Tongue (tissue), 1 donor: ENCODE measurements at regions not wholly inside any gene's neighbourhood (a gene's known extent, or its start where the extent isn't known, plus 50 kb on each side); places are given as distances from the start of the nearest gene placed in this dataset.

Experiments
- DNase-seq: peaks from one replicate; pipeline ENCODE4 v3.0.0-alpha.2; 2015

- DNase-seq = no peak
These were observed 179.9 kb downstream of the NPHP4 start for GRCh38 chr1:5812295-5812694.

DNA sequence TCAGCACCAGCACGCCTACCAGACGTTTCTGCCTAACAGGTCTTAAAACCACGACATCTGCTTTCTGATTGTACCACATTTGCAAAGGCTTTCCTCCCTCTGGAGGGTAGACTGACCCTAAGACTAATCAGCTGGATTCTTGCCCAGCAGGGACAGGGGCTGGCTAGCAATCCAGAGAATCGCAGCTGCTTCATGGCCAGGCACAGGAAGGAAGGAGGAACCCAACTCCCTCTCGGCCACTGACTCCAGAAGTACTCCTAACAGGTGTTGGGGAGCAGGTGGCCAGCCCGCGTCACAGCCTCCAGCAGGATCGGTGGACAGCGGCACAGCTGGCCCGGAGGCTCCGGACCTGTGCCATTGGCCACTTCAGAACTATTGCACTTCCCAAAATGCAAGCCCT lies 180.8 kb downstream of the NPHP4 start:
- DNase-seq = peak; percentile 91

DNA sequence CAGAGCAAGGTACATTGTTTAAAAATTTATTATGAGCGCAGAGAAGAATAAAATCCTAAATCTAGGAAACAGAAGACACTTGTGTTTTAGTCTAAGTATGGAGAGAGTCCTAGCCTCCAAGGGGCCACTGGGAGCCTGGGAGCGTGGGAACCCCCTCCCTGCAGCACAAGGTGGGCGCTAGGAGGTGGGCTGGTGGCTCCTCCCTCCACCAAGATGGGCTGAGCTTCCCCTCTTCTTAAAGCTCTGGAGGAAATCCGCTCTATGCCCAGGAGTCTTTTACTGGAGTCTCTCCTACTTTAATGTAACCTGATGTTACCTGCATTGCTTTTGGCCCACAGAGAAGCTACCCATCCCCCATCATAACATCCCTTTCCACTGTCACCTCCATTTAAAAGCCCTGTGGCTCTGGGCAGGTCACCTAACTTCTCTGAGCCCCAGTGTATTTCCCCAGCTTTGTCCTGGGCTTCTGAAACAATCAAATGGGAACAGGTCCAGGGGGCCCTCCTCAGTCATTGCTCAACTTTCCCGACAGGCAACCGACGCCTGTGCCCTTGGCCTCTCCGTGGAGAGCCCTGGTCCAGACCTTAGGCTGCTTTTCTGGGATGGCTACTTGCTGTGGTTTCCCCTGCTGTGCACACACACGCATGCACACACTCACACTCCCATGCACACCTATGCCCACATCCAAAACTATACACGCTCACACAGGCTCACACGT lies 181.5 kb downstream of the NPHP4 start:
- no peak for DNase-seq

DNA sequence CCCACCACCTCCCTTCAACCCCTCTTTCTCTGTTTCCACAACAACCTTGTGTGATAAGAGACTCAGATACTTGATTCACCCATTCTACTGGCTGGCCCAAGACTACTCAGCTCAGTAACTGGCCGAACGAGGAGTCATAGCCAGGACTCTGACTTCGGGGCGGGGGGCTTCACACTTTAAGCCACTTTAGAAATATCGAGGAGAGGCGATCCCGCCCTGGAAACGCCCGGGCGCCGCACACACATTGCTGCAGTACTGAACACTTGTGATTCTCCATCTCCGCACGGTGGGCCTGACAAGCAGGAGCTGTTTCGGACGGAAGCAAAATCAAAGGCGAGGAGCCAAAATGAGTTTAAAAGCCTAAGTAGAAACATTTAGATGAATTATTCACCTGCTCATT lies 182.1 kb downstream of the NPHP4 start:
- no peak for DNase-seq

DNA sequence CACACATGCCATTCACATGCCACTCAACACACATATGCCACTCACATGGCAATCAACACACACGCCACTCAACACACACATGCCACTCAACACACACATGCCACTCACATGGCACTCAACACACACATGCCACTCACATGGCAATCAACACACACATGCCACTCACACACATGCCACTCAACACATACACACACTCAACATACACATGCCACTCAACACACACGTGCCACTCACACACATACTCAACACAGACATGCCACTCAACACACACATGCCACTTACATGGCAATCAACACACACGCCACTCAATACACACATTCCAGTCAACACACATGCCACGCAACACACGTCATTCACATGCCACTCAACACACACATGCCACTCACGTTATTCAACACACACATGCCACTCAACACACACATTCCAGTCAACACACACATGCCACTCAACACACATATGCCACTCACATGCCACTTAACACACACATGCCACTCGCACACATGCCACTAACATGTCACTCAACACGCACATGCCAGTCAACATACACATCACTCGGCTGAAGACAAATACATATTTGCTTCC lies 182.9 kb downstream of the NPHP4 start:
- DNase-seq = no peak

GRCh38 chr1:5803851-5804250 lies 188.4 kb downstream of the NPHP4 start:
- no peak for DNase-seq

- DNase-seq = no peak
These were observed 189.6 kb downstream of the NPHP4 start for GRCh38 chr1:5802606-5803005.

DNA sequence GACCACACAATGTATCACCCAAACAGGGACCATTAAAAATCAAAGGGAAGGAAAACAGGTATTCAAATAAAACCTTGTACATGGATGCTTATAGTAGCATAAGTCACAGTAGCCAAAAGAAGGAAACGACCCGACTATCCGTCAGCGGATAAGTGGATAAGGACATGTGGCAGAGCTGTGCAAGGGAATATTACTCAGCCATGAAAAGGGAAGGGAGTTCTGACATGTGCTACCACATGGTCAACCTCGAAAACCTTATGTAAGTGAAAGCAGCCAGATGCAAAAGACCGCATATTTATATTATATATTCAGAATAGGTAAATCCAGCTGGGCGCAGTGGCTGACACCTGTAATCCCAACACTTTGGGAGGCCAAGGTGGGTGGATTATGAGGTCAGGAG lies 193.3 kb downstream of the NPHP4 start:
- DNase-seq = no peak

GRCh38 chr1:5798151-5798730 lies 194.0 kb downstream of the NPHP4 start:
- no peak for DNase-seq

DNA sequence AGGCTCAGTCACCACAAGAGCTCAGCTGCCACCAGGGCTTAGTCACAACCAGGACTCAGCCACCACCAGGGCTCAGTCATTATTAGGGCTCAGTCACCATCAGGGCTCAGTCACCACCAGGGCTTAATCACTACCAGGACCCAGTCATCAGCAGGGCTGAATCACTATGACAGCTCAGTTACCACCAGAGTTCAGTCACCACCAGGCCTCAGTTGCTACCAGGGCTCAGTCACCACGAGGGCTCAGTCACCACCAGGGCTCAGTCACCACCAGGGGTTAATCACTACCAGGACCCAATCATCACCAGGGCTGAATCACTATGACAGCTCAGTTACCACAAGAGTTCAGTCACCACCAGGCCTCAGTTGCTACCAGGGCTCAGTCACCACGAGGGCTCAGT lies 196.2 kb downstream of the NPHP4 start:
- DNase-seq = no peak

DNA sequence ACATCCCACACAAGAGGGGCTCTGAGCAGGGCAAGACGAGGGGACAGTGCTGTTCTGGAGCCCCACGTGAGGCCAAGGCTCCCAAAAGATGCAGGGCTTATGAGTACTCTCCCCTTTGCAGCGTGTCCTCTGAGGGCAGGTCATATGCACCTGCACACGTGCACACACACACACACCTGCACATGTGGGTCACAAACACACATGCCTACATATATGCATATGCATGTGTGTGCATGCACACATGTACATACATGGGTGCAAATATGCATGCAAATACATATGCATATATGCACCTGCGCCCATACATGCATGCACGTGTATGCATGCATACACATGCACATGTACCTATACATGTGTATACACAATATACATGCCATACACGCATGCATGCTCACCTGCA lies 197.9 kb downstream of the NPHP4 start:
- no peak for DNase-seq

DNA sequence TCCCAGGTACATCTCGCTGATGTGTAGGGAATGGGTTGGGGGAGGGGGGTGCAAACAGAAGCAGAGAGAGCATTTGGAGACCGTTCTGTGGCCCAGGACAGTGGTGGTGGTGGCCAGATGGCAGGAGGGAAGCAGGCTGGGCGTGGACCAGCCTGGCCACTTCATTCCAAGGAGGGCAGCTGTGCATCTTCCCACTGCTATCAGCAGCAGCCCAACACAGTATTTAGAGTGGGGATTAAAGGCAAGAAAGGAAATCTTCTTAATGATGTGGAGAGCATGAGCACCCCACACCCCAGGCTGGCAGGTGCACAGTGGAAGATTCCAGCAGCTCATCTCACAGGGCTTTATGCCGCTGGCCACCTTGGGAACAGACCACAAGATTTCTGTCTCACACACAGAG lies 198.7 kb downstream of the NPHP4 start:
- DNase-seq = no peak

- DNase-seq = no peak
These were observed 211.1 kb downstream of the NPHP4 start for GRCh38 chr1:5781079-5781478.

GRCh38 chr1:5780324-5780716 lies 211.9 kb downstream of the NPHP4 start:
- no peak for DNase-seq

- DNase-seq = no peak
These were observed 212.5 kb downstream of the NPHP4 start for GRCh38 chr1:5779608-5780323.

DNA sequence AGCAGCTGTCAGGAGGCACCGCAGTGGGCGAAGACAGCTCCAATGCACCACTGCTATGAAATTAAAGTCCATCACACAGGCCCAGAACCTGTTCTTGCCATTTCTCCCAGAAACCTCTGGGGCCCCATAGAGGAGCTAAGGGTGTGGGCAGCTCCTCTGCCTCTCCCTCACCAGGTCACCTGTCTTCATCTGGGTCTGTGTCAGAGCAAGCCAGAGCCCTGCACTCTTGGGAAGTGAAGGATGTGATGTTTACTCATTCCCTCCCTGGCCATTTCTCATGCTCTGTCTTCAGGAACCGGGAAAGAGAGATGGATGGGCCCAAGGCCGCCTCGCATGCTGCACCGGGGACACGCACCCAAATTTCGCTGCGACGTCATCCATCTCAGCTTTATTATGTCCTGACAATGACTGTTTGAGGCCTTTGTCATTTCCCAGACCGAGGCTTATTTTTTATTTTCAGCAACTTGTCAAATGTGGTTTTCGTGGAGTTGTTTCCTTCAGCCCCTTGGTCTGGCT lies 216.1 kb downstream of the NPHP4 start:
- DNase-seq = no peak

DNA sequence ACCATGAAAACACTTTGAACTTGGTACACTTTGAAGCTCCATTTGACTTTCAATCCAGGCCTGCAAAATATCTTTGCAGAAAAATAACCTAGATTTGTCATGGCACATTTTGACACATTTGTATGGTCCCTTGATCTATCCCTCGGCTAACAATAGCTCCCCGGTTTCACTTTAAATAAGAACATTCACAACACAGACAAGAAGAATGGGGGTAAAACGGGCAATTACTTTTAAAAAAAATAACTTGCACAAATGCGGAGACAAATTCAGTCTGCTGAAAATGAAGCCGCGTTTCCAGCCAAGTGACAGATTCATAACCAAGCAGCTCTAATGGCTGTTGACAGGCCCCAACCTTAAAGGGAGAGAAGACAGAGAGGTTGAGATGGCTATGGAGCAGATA lies 218.2 kb downstream of the NPHP4 start:
- DNase-seq = no peak

GRCh38 chr1:5771788-5772187 lies 220.4 kb downstream of the NPHP4 start:
- DNase-seq = no peak

DNA sequence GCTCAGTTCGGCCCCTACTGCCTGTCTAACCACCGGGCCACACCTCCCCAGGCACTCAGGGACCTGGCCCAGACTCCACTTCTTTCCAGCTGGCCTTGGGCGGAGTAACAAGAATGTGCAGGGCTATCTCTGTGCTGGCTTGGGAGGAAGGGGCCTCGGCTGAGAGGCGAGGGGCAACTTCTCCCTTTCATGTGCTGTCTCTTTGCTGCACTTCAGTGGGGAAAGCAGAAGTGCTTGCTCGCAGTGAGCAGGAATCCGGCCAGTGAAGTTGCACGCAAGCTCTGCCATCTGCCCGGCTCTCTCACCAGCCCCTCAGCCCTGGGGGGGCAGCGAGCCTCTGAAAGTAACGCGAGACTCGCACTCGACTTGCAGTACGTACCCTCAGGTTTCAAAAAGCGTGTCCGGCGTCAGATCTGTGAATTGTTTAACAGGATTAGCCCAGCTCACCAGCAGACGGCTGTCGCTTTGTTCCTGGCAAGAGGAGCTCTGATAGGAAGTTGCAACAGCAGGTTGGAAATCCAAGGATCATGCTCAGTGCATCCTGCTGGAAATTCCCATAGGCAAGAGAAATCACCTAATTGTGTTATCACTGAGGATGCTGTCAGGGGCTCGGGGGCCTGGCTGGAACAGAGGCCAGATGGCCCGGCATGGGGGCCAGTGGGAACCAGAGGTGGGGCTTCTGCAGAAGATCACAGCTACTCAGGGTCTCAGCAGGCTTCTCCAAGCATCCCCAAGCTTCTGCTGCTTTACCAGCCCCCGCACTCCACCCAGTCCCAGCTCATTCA lies 221.1 kb downstream of the NPHP4 start:
- DNase-seq = peak; percentile 66

DNA sequence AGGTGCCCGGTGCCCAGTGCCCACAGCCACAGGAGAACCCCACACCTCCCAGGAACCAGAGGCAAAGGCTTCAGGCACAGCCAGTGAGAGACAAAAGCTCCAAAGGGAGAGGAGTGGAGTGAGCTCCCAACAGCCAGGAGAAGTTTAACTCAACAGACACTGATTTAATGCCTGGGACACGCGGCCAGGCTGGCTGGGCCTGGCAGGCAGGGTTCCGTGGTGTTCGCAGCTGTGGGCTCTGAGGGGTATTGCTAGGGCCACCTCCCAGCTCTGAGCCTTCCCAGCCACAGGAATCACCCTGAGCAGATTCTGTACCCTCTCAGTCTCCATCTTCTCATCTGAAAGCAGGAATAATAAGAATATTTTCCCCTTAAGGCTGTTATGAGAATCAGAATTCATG lies 222.5 kb downstream of the NPHP4 start:
- DNase-seq = no peak

DNA sequence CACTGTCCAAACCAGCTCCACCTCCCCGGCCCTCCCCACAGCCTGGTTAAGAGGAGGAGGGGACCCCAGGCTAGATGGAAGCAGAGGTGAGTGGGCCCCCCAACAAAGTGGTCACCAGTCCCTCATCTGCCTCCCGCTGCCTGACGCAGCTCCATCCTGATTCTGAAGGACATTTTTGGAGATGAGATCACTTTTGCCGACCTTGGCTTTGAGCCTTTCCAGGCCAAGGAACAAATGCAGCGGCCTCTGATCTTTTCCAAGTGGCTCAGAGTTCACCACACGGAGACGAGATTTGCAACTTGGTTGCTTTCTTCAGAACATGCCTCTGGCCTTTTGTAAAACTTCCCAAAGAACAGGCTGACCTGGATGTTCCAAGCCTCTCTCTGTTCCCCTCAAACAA lies 223.1 kb downstream of the NPHP4 start:
- DNase-seq = no peak

DNA sequence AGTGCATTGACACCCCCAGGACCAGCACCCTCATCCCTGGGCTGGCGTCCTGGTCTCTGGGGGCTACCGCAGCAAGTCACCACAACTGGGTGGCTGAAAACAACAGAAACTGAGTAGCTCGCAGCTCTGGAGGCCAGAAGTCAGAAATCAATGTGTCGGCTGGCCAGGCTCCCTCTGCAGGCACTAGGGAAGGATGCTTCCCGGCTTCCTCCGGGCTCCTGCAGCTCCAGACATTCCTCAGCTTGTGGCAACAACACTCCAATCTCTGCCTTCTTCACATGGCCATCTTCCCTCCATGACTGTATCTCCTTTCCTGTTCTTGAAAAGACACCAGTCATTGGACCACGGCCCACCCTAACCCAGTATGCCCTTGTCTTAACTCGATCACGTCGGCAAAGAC lies 224.2 kb downstream of the NPHP4 start:
- no peak for DNase-seq
